HUES6 (cell line): ENCODE measurements at regions not wholly inside any gene's neighbourhood (a gene's known extent, or its start where the extent isn't known, plus 50 kb on each side); places are given as distances from the start of the nearest gene placed in this dataset.

Experiments used
- H3K27ac ChIP-seq: 2 replicates; pipeline ENCODE4 v1.7.0; 2013; ENCODE audit warnings: low read depth, mild to moderate bottlenecking, low read length, inconsistent platforms
- H3K27me3 ChIP-seq: 2 replicates; pipeline ENCODE4 v1.6.1; 2013; ENCODE audit warnings: low read length; ENCODE audit not compliant: control insufficient read depth, insufficient read depth
- H3K36me3 ChIP-seq: 2 replicates; pipeline ENCODE4 v1.6.1; 2013; ENCODE audit warnings: low read length; ENCODE audit not compliant: control insufficient read depth, insufficient read depth
- H3K4me1 ChIP-seq: 2 replicates; pipeline ENCODE4 v1.6.1; 2013; ENCODE audit warnings: low read length; ENCODE audit not compliant: control insufficient read depth, insufficient read depth
- H3K4me3 ChIP-seq: 2 replicates; pipeline ENCODE4 v1.5.1; 2013; ENCODE audit warnings: low read depth, low read length
- H3K9ac ChIP-seq: one replicate; pipeline ENCODE4 v1.6.1; 2013; ENCODE audit warnings: mild to moderate bottlenecking, low read length
- H3K9me3 ChIP-seq: 2 replicates; pipeline ENCODE4 v1.6.1; 2013; ENCODE audit warnings: low read depth, low read length; ENCODE audit not compliant: control insufficient read depth, insufficient read depth

- H3K4me3 ChIP-seq: no peak overlapping the region
- no peaks in the 10 kb centered on the region for H3K9me3 ChIP-seq
- H3K4me1 ChIP-seq: peaks cover 6% of the 10 kb centered on the region; the same call in 1 of the 2 replicates
- H3K27me3 ChIP-seq: no peaks in the 10 kb centered on the region
- no peak overlapping the region for H3K9ac ChIP-seq
- no peaks in the 10 kb centered on the region for H3K36me3 ChIP-seq
- H3K27ac ChIP-seq: no peak overlapping the region
Measured at GRCh38 chr7:82530361-82530760, 86.8 kb upstream of the CACNA2D1 start.

DNA sequence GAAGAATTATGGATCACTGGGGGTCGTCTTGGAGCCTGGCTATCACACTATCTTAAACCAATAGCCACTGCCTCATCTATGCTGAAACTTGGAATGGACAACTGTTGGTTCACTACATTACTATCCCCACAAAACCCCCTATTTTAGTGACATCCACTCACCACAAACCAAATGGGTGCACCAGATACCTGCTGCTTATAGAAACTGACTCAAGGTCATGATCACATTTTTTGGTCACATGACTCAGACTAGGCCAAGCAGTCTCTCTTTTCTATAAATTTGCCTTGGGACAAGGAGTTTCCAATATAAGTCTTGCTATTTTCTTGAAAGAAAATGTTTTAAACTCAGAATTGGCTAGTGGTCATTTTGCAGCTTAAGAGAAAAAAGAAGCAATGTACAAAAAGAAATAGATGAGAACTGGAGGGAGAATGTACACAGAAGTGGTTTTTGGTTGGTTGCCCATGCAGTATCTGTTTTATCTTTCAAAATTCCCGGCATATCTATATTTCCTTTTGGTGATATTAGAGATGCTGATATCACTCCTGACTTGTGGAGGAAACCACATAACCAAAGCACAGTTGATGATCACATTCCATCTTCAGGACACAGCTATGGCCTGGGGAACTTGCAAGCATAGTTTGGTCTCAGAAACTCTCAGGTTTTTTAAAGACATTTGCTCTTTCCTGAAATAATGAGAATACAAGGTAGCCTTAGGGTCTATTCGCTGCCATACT lies 85.2 kb upstream of the CACNA2D1 start:
- no peaks in the 10 kb centered on the region for H3K27me3 ChIP-seq
- H3K4me1 ChIP-seq: peaks cover 6% of the 10 kb centered on the region; the same call in 1 of the 2 replicates
- H3K9me3 ChIP-seq: no peaks in the 10 kb centered on the region
- no peak overlapping the region for H3K9ac ChIP-seq
- no peaks in the 10 kb centered on the region for H3K36me3 ChIP-seq
- H3K4me3 ChIP-seq: no peak overlapping the region
- no peak overlapping the region for H3K27ac ChIP-seq

GRCh38 chr7:82527851-82528250 lies 84.3 kb upstream of the CACNA2D1 start:
- no peak overlapping the region for H3K9ac ChIP-seq
- H3K4me1 ChIP-seq: peaks cover 6% of the 10 kb centered on the region; the same call in 1 of the 2 replicates
- H3K36me3 ChIP-seq: no peaks in the 10 kb centered on the region
- H3K9me3 ChIP-seq: no peaks in the 10 kb centered on the region
- no peaks in the 10 kb centered on the region for H3K27me3 ChIP-seq
- no peak overlapping the region for H3K27ac ChIP-seq
- no peak overlapping the region for H3K4me3 ChIP-seq

GRCh38 chr7:82521906-82522445 lies 78.4 kb upstream of the CACNA2D1 start:
- Histone ChIP-seq H3K4me1 (no peaks in the 10 kb centered on the region; the same call in 1 of the 2 replicates), H3K27ac (no peak overlapping the region), H3K9me3 (no peaks in the 10 kb centered on the region), H3K36me3 (no peaks in the 10 kb centered on the region), H3K4me3 (no peak overlapping the region), H3K27me3 (no peaks in the 10 kb centered on the region), H3K9ac (no peak overlapping the region)

DNA sequence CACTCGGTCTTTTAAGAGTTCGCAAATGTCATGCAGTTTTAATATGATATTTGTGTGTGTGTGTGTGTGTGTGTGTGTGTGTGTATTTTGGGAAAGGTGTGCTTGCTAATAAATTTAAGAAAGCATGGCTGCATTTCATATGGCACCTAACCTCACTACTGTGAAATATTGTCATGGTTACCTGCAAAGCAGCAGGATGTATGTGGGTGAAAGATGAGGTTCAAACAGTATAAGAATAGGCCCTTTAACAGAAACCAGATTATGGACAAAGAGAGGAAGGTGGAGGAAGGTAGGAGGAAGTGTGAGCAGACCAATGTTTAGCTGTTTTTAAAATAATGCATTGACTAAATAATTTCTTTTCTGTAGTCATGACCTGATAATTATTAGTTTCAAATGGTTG lies 73.5 kb upstream of the CACNA2D1 start:
- Histone ChIP-seq H3K9me3 (no peaks in the 10 kb centered on the region), H3K27me3 (no peaks in the 10 kb centered on the region), H3K27ac (no peak overlapping the region), H3K9ac (no peak overlapping the region), H3K4me3 (no peak overlapping the region), H3K36me3 (no peaks in the 10 kb centered on the region), H3K4me1 (no peaks in the 10 kb centered on the region)

DNA sequence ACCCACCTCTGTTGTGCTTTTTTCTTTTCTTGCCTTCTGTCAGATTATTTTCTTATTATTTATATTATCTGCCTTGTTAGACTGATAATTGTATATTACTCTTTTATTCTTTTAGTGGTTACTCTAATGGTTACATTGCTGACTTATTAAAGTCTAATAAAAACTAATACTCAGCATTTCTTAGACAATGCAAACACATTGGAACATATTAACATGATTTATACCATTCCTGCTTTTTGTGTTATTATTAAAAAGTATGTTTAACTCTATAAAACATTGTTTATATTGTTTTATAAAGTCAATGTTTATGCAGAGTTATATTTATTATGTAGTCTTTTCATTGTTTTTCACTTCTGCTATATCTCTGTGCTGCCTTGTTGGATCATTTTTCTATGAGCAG lies 68.0 kb upstream of the CACNA2D1 start:
- no peaks in the 10 kb centered on the region for H3K9me3 ChIP-seq
- H3K36me3 ChIP-seq: no peaks in the 10 kb centered on the region
- H3K4me1 ChIP-seq: no peaks in the 10 kb centered on the region
- H3K4me3 ChIP-seq: no peak overlapping the region
- H3K27ac ChIP-seq: no peak overlapping the region
- H3K27me3 ChIP-seq: no peaks in the 10 kb centered on the region
- H3K9ac ChIP-seq: no peak overlapping the region

DNA sequence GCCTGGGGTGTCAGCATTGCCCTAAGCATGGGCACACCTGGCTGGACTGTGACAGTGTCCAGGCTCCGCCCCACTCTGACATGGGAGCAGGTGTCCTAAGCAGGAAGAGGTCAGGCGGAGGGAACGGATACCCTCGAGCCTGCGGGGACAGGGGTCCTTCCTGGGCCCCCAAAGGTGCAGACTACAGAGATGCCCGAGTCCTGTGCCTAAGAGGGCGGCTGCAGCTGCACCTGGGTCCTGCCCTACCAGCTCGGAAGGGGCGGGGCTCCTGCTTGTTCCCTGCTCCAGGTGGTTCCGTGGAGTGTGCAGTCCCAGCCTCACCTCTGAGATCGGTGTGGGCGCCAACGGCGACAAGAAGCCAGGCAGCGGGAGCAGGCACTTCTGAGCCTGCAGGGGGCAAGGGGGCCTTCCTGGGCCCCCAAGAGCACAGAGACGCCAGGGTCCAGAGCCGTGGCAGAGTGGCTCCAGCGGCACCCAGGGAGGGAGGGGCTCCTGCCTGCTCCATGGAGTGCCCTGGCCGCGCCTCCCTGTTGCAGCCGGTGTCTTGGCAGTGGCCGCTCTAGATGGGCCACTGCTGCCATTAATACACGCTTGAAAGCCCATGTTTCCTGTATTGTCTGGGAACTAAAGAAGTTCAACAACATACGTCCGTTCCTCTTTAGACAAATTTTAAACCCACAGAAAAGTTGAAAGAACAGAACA lies 64.5 kb upstream of the CACNA2D1 start:
- Histone ChIP-seq H3K9ac (no peak overlapping the region), H3K4me1 (0 out of 2 replicates have a peak, but pooled peaks cover 5% of the 10 kb centered on the region), H3K27ac (no peak overlapping the region), H3K4me3 (peak overlapping the region; percentile 52), H3K27me3 (no peaks in the 10 kb centered on the region), H3K36me3 (no peaks in the 10 kb centered on the region), H3K9me3 (no peaks in the 10 kb centered on the region)

GRCh38 chr7:82507365-82507975 lies 63.9 kb upstream of the CACNA2D1 start:
- H3K9me3 ChIP-seq: no peaks in the 10 kb centered on the region
- peak overlapping the region; percentile 52; the same call in 1 of the 2 replicates for H3K4me3 ChIP-seq
- no peak overlapping the region for H3K27ac ChIP-seq
- H3K9ac ChIP-seq: no peak overlapping the region
- H3K27me3 ChIP-seq: no peaks in the 10 kb centered on the region
- no peaks in the 10 kb centered on the region for H3K36me3 ChIP-seq
- H3K4me1 ChIP-seq: 0 out of 2 replicates have a peak, but pooled peaks cover 5% of the 10 kb centered on the region

DNA sequence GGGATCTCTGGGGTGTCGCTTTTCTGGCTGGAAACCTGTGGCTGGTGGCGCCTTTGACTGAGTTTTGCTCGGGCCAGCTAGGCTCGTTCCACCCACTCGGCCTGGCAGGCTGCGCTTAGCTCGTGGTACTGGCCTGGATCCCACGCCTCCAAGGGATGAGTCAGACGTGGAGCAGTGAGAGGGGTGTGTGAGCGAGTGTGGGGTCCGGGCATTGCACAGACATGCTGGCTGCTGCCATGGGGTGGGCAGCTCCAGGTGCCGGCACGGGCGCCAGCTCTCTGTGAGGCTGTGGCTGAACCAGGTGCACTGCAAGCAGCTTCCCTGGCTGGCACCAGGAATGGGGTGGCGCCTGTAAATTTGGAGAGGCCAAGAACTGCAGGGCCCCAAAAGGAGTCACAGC lies 63.1 kb upstream of the CACNA2D1 start:
- no peaks in the 10 kb centered on the region for H3K27me3 ChIP-seq
- H3K9ac ChIP-seq: no peak overlapping the region
- H3K4me1 ChIP-seq: 0 out of 2 replicates have a peak, but pooled peaks cover 5% of the 10 kb centered on the region

DNA sequence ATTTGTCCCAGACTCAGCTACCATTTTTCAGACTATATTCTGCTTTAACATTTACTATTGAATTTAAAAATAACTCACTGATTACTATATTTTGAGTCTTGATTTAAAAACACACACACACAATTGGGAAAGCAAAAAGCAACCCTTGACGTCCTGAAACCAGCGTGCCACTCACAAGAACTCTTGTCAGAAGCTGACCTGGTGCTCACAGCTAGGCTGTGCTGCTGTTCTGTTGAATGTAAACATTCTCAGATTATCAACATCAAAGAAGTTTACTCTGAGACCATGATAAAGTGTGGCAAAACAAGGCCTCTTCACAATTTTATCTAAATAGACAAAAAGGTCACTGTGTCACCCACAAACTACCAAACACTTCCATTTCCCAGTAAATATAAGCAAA lies 62.6 kb upstream of the CACNA2D1 start:
- H3K36me3 ChIP-seq: no peaks in the 10 kb centered on the region
- no peak overlapping the region for H3K4me3 ChIP-seq
- H3K27ac ChIP-seq: no peak overlapping the region
- 0 out of 2 replicates have a peak, but pooled peaks cover 5% of the 10 kb centered on the region for H3K4me1 ChIP-seq
- H3K9me3 ChIP-seq: peaks cover 6% of the 10 kb centered on the region; the same call in 1 of the 2 replicates
- H3K9ac ChIP-seq: no peak overlapping the region
- H3K27me3 ChIP-seq: no peaks in the 10 kb centered on the region

More for the DNA sequence above, 63.1 kb upstream of the CACNA2D1 start:
- Histone ChIP-seq H3K9me3 (peaks cover 3% of the 10 kb centered on the region; the same call in 1 of the 2 replicates), H3K27ac (no peak overlapping the region), H3K36me3 (no peaks in the 10 kb centered on the region), H3K4me3 (no peak overlapping the region)
